SU-DHL-6 (cell line): ENCODE measurements at regions not wholly inside any gene's neighbourhood (a gene's known extent, or its start where the extent isn't known, plus 50 kb on each side); places are given as distances from the start of the nearest gene placed in this dataset.

ENCODE experiments used
- CTCF ChIP-seq: fragments of 200-600 bp; sonication (generic); IDR thresholded peaks from one replicate; pipeline ENCODE4 v1.5.1; 2017; ENCODE audit warnings: antibody characterized with exemption, mild to moderate bottlenecking, low read length, moderate library complexity; ENCODE audit not compliant: insufficient read depth, poor library complexity, severe bottlenecking
- EZH2phosphoT487 ChIP-seq: fragments of 200-600 bp; sonication (generic), shearing (Covaris generic); conservative IDR thresholded peaks from 2 replicates; pipeline ENCODE4 v1.6.1; 2018; ENCODE audit warnings: mild to moderate bottlenecking, antibody characterized with exemption, low read length, moderate library complexity, mixed read lengths

GRCh38 chr4:180664766-180665368 is 1578.3 kb upstream of the TENM3 start:
- TF ChIP-seq CTCF (peak; percentile 55), EZH2phosphoT487 (no peak)
